ENCODE measurements at regions not wholly inside any gene's neighbourhood (a gene's known extent, or its start where the extent isn't known, plus 50 kb on each side); places are given as distances from the start of the nearest gene placed in this dataset.

- Histone ChIP-seq H3K27ac (replicated peaks in 1 of 4) (no peak overlapping the region), H3K9me3 (peaks cover 0 to 16% (median 2%) of the 10 kb centered on the region in 4 donors), H3K4me1 (no peaks in the 10 kb centered on the region), H3K4me3 (no peak overlapping the region), H3K36me3 (no peaks in the 10 kb centered on the region), H3K27me3 (no peaks in the 10 kb centered on the region)
- no peak for DNase-seq (ENCODE audit: extremely low spot score)
- 79% methylated on average over 1 of the region's 1 CpG for WGBS
- TF ChIP-seq POLR2A (IDR thresholded peaks at IDR 0.05; ENCODE audit: low read depth) (no peak), POLR2AphosphoS5 (IDR thresholded peaks at IDR 0.05) (no peak), EP300 (IDR thresholded peaks at IDR 0.05) (no peak)
- TF ChIP-seq, protein P1, sequence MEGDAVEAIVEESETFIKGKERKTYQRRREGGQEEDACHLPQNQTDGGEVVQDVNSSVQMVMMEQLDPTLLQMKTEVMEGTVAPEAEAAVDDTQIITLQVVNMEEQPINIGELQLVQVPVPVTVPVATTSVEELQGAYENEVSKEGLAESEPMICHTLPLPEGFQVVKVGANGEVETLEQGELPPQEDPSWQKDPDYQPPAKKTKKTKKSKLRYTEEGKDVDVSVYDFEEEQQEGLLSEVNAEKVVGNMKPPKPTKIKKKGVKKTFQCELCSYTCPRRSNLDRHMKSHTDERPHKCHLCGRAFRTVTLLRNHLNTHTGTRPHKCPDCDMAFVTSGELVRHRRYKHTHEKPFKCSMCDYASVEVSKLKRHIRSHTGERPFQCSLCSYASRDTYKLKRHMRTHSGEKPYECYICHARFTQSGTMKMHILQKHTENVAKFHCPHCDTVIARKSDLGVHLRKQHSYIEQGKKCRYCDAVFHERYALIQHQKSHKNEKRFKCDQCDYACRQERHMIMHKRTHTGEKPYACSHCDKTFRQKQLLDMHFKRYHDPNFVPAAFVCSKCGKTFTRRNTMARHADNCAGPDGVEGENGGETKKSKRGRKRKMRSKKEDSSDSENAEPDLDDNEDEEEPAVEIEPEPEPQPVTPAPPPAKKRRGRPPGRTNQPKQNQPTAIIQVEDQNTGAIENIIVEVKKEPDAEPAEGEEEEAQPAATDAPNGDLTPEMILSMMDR (IDR thresholded peaks at IDR 0.05), result no peak
- intact Hi-C loops (cut with DNase I), result no loop called here
These were observed 63.6 kb upstream of the SFRP2 start for GRCh38 chr4:153852501-153852900.

GRCh38 chr4:153850533-153851280 lies 61.8 kb upstream of the SFRP2 start:
- Histone ChIP-seq H3K27me3 (no peaks in the 10 kb centered on the region), H3K27ac (replicated peaks in 1 of 4) (no peak overlapping the region), H3K4me1 (no peaks in the 10 kb centered on the region), H3K4me3 (no peak overlapping the region), H3K36me3 (no peaks in the 10 kb centered on the region), H3K9me3 (peaks cover 0 to 14% (median 2%) of the 10 kb centered on the region in 4 donors)
- no peak for DNase-seq (ENCODE audit: extremely low spot score)
- intact Hi-C loops (cut with DNase I), result no loop called here
- TF ChIP-seq POLR2AphosphoS5 (IDR thresholded peaks at IDR 0.05) (no peak), EP300 (IDR thresholded peaks at IDR 0.05) (no peak), POLR2A (IDR thresholded peaks at IDR 0.05; ENCODE audit: low read depth) (no peak)
- TF ChIP-seq, protein P1 (IDR thresholded peaks at IDR 0.05), result no peak
- 48% methylated on average over 2 of the region's 2 CpGs for WGBS

DNA sequence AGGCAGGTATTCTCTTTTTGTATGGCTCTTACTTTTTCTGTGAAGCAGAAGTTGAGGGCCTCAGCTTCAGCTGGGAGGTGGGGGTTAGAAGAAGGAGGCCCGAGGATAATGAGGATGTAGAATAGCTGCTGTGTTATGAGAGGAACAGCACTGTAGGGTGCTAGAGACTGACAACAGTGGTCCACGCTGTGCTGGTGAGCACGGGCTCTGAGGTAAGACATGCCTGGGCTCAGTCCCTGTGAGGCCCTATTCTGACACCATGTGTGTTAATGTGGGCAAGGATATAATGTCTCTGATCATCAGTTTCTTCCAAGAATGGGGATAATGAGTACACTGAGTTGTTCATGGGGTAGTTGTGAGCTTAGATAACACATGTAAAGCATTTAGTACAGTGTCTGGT lies 55.3 kb upstream of the SFRP2 start:
- intact Hi-C loops (cut with DNase I), result no loop called here
- Histone ChIP-seq H3K4me1 (no peaks in the 10 kb centered on the region), H3K27ac (replicated peaks in 1 of 4) (no peak overlapping the region), H3K27me3 (no peaks in the 10 kb centered on the region), H3K36me3 (no peaks in the 10 kb centered on the region), H3K4me3 (no peak overlapping the region), H3K9me3 (no peaks in the 10 kb centered on the region)
- WGBS, result 72% methylated on average over 3 of the region's 3 CpGs
- DNase-seq (ENCODE audit: extremely low spot score), result no peak
- TF ChIP-seq POLR2AphosphoS5 (IDR thresholded peaks at IDR 0.05), result no peak
- no peak for TF ChIP-seq EP300 (IDR thresholded peaks at IDR 0.05)
- TF ChIP-seq POLR2A (IDR thresholded peaks at IDR 0.05; ENCODE audit: low read depth), result no peak
- TF ChIP-seq, protein P1 (IDR thresholded peaks at IDR 0.05), result no peak
